ENCODE measurements at regions not wholly inside any gene's neighbourhood (a gene's known extent, or its start where the extent isn't known, plus 50 kb on each side); places are given as distances from the start of the nearest gene placed in this dataset.

DNA sequence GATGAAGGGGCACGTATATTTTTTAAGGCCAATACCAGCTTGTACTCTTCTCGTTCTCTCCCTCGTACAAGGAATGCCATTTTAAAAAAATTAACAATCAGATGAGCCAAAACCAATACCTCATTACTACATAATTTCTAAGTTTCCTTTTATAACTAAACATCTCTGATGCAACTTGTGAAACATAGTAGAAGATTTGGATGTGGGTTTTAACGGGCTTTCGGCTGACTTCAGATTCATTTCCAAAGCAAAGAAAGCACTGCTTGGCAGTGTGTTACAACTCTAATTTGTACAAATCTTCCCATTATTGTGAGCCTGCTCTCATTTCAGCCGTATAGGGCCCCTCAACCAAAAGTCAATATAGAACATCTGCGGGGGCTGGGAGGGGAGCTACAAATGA, 99.1 kb upstream of the TMCC3 start:
- DNase-seq = no peak

DNA sequence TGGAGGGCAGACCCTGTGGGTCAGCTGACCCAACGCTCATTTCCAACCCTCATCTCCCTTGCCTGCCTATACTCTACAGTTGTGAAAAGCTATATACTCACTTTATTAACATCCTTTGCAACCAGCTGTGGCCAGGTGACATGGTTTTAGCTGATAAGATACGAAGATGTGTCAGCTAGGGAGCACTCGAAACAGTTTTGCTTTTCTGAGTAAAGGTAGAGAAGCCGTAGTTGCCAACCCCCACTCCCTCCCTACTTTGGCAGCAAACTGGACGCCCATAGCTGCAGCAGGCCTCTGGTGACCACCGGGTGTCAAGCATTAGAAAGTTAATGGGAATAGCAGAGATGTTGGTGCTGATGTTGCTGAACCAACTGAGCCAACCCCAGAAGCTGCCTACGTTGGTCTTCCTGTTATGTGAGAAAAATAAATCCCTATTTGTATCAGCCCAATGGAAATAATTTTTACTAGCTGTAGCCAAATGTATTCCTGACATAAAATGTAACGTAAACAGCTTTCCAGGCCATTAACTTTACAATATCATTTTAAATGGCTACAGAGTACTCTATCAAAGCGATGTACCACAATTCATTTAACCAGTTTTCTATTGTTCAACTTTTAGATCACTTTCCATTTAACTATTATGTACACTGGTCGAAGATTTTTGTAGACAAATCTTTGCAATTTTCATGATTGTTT, 98.5 kb upstream of the TMCC3 start:
- DNase-seq = no peak

DNA sequence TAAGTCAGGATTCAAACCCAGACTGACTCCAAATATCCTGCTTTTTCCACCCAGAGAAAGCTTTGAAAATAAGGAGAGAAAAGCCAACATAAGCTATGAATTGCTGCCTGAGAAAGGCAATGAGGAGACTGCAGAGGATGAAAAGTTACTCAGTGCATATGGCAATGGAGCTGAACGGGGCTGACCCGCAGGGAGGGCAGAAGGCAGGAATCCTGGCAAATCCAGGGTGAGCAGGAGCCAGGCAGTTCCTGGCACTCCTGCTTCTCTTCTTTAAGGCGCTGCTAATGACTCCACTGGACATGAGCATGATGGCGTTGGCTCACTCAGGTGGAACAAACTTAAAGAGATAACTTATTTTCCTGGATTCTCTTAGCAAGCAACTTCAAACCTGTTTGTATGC, 95.2 kb upstream of the TMCC3 start:
- no peak for DNase-seq

DNA sequence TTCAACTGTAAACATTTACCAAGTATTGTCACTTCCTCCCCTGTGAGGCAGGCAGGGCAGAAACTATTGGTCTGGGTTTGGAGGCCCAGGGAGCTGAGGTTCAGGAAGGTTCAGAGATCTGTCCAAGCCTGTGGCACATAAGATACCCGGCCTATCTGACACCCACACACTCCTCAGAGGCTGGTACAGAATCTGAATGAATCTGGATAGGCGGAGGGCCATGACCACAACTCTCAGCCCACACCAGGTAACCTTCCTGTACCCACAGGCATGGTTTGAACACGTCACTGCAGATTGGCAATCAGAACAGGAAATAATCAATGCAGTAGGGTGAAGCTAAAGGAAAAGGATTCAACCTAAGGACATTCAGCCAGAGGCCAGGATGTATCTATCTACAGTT, 92.8 kb upstream of the TMCC3 start:
- no peak for DNase-seq

DNA sequence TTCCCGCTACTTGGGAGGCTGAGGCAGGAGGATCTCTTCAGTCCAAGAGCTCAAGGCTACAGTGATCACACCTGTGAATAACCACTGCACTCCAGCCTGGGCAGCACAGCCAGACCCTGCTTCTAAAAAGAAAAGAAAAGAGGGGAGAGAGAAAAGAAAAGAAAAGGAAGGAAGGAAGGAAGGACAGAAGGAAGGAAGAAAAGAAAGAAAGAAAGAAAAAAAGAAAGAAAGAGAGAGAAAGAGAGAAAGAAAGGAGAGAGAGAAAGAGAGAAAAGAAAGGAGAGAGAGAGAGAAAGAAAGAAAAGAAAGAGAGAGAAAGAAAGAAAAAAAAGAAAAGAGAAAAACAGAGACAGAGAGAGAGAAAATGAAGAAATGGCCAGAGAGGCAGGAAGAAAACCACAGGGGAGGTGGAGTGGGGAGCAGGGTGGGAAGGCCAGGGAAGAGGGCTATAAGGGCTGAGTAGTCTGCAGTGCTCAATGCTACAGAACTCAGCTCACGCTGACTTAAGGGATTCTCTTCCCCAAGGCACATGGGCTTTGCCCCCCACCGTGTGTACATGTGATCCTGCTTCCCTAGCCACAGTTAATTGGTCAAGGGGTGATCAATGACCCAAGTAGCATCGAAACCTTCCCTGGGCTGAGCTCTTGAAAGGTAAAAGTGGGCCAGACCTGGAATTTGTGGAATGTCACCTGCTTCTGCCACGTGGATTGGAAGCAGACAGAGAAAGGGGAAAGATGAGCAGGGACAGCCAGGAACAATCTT, 90.4 kb upstream of the TMCC3 start:
- DNase-seq = no peak

DNA sequence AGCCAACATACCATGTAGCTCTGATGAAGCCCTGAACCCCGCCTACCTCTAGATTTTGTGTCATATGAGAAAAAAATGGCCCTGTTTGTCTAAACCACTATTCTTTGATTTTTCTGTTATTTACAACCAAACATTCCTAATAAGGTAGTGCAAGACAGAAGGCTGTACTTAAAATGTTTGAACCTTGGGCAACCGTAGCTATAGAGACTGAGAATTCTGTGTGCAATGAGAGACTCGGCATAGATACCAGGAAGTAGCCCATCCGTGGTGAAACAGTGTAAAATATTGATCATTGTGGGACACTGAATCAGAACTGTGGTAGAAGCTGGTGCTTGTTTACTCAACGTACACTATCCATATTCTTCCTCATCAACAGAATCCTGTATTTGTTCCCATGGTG, 86.5 kb upstream of the TMCC3 start:
- no peak for DNase-seq

DNA sequence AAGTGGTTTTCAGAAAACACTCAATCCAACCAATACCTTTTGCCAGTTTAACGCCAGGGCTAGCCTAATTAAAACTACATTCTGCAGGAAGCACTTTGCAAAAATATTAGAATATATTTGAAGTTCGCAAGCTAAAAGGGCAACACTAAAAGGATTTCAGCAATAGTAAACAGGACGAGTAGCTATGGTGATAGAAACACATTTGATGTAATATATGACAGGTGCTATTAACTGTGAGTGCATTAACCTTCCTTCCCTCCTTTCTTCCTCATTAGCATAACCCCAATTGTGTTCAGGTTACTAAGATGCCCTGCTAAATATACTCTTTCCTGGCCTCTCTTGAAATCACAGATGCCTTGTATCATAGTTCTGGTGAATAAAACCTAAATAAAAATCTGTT, 85.6 kb upstream of the TMCC3 start:
- no peak for DNase-seq

DNA sequence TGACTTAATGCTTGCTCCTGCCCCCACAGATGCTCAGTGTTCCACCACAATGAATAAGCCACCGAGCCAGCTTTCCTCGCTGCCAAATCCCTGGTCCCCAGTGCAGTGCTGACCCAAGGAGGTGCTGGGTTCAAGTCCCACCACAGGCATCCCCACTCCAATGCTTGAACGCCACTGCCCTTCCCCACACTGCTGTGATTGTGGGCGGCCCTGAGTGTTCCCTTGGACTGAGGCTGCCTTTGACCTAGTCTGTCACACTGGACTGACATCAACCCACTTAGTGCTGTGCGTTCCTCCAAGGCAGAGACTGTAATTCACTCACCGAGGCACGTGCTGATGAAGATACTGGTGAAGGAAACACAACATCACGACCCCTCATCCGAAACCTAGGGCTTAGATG, 83.4 kb upstream of the TMCC3 start:
- no peak for DNase-seq

DNA sequence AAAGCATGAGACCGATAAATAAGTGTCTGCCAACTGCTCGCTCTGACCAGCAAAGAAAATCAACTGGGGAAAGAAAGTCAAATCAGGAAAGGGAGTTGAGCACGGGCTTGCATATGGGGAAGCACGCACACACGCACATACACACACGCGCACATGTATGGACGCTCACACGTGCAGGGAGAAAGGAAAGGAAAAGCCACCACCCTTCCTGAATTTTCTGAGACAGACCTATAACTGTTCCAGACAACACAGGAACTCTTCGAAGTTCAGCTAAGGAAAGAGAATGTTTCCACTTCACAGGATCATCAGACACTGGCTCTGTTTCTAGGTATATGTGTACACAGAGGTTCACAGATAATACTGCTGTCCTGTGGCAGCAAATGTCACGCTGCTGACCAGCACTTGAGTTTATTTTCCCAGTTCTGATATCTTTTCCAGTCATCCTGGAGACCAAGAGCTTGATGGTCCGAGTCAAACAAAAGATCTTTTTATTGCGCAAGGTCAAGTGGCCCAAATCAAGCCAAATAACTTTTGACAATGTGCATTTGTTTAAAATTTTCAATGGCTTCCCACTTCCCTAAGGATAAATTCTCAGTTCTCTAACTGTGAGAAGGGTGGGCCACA, 82.1 kb upstream of the TMCC3 start:
- DNase-seq = no peak

DNA sequence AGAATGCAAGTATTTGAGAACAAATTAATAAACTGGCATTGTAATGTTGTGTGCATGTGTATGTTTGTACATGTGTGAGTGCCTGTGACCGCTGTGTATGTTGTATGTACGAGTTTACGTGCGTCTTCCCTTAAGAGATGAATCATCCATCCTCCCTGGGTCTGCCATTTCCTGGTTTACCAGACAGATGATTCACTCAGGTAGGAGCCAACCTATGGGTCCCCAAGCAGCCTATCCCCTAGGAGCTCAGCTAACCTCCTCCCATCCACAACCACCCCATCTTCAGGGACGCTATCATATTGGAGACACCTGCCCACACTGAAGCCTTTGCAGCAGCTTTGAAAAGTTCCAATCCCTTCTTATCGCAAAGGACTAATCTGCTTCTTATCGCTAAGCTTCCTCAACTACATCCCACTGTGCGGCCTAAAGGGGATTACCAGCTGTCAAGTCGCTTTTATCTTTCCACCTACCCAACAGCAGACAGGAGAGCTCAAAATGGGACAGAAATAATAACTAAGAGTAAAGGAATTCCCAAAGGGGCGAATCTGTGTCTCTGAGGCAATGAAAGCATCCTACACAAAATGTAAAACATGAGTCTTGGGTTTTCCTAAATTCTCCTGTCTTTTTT, 81.5 kb upstream of the TMCC3 start:
- DNase-seq = no peak

DNA sequence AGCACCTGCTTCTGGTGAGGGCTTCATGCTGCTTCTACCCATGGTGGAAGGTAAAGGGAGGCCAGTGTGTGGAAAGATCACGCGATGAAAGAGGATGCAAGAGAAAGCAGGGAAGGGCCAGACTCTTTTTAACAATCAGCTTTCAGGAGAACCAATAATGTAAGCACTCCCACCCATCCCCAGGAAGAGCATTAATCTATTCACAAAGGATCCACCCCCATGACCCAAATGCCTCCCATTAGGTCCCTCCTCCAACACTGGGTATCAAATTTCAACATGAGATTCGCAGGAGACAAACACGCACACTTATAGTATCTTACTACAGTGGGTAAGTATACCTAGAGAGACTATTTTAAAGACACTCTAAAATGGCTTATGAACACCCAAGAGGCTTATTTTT, 80.5 kb upstream of the TMCC3 start:
- DNase-seq = no peak

DNA sequence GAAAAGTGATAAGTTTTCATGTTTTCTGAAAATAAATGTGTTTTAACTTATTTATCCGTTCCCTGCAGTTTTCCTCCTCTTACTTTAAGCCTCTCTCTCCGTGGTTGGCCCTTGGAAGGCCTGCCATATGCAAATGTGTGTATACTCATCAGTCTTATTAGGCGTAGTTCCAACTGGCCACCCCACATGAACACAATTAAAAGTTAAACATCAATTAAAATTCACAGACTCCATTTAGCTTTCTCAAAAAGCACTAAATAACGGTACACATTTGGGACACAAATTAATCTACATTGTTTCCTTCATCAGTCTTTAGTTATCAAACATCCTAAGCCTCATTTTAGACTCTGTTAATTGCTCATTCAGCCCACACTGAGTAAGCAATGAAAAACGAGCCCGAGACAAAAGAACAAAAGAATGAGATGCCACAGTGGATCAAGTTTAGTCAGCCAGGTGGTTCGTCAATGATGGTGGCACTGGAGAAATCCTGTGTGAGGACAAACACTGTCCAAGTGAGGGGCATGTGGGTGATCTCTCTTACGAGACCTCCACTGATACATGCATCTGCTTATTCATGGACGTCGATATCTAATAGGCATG, 76.0 kb upstream of the TMCC3 start:
- DNase-seq = no peak

DNA sequence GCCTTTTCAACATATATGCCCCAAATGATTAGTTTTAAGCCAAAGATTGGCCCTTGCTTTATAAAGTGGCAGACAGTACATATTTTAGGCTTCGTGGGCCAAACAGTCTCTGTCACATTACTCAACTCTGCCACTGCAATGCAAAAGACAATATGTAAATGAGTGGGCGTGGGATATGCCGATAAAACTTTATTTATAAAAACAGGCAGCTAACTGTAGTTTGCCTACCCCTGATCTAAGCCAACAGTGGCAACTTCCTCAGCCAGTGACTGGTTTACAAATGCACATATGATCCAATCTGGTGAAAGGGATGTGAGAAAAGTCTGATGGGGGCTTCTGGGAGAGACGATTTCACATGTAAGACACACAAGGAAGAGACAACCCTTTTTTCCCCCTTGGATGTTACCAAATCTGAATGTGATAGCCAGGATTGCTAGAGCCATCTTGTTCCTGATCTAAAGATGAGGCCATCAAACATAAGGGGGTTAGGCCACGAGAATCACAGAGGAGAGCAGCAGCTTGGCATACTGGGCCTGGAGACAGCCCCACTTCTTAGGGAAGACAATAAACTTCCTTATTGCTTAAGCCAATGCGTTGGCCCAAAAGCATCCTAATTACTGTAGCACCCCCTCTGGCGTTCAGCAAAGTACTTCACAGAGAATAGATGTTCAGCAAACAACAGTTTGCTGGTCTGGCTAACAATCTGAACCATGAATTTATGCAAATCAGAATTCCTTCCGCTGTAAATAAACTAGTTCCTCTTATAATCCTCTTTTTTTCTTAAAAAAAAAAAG, 75.2 kb upstream of the TMCC3 start:
- peak; percentile 21 for DNase-seq

DNA sequence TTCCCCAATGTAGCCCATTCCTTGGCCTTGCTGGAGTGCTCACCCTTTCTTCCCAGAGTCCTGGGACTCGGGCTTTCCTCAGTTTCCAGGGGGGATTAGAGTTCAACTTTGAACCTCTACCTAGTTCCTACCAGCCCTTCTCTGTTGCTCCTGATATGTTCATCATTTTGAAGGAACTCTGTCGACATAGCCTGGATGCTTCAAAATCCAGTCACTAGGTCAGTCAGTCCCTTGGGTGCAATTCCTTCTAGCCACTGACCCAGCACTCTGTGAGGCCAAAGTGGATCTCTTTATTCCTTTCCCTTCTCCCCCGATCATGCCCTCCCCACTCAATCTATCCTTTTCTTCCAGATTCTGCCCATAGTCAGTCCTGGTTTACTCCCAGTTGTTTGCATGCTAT, 72.3 kb upstream of the TMCC3 start:
- DNase-seq = no peak

DNA sequence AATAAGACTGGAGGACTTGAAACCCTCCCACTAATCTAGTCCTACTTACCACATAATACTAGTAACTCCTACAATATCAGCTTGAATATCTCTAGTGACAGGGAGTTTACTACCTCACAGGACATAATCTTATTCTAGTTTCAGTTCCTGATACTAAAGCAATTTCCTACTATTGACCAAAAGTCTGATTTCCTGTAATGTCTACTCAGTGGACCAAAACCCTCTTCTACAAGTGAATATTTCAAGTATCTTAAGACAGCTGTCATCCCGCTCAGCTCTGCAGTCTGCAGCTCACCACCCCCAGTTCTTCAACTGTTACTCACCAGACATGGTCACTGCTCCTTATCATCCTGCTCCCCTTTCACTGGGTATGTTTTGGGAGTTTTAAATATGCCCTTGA, 70.8 kb upstream of the TMCC3 start:
- DNase-seq = no peak

DNA sequence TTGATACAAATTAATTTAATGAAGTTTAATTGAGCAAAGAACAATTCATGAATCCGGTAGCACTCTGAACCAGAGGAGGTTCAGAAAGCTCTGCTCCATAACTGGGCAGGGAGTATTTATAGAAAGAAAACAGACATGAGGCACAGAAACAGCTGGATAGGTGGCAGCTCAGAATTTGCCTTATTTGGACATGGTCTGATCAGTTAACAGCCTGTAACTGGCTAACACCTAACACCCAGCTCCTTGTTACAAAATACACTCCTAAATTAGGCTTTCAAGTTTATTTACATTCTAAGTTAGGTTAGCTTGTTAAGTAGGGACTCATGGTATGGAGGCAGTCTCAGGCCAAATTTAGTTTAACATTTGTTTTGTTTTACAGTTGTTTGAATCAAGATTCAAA, 67.8 kb upstream of the TMCC3 start:
- no peak for DNase-seq

DNA sequence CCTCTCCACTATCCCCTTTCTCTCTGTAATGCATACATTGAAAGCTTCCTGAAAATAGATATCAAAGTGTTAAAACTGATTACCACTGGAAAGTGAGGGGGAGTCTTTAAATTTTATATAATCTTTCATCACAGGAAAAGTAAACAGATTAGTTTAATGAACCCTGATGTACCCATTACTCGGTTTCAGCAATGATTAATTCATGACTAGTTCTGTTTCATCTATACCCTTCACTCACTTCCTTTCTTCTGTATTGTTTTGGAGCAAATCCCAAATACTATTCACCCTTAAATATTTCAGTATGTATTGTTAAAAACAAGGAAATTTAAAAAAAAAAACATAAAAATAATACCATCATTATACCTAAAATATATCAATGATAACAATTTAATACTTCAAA, 67.3 kb upstream of the TMCC3 start:
- DNase-seq = no peak

DNA sequence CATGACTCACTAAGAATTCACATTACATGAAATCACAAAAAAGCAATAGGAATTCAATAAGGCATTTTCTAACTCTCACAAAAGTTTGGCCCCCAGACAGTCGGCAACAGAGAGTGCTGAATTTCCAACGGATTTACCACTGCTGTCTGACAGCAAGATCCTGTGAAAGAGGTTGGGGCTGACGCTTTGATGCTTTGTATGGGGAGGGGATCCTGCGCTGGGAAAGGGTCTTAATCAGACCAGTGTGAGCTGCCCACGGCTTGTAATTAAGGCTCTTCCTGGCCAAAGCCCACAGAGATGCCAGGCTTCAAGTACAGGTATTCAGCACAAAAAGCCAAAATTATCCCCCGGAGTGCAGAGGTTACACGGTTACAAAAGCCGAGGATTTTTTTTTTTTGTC, 66.8 kb upstream of the TMCC3 start:
- peak; percentile 9 for DNase-seq

DNA sequence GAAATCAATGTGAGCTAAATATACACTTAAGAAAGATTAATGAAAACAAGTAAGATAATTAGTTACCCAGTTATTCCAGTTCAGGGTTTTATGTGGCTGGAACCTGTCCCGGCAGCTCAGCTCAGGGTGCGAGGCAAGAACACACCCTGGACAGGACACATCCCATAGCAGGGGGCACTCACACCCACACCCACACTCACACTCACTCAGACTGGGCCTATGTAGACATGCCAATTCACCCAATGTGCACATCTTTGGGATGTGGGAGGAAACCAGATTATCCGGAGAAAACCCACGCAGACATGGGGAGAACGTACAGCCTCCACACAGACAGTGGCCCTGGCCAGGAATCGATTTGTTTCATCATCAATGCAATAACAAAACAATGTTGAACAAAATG, 66.0 kb upstream of the TMCC3 start:
- no peak for DNase-seq

DNA sequence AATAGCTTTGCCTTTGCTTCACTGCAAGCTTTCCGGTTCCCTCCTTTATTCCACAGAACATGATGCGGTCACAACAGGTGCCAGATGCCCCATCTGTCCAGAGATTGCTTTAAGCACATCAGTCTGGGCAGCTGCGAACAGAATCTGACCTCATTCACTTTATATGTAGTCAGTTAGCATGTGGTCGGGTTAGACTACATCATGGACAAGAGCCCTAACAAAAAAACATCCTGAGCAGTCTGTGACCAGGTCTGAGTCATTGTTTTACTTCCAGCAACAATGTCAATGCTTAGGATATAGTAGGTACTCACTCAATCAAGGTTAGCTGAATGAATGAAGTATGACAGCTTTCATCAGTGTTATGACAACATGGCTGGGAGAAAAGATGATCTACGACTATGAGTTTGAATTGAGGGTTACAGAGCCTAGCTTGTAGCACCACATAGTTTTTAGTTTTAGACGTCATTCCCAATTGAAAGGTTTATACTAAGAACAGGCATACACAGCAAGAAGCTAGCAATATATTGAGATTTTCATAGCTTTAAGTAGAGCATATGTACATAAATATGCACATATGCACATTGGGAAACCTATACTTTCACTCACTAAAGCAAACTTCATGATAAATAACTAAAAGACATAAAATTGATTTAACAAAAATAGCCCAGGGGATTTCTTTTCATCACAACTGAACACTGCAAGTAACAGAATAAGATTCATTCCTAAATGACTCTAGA, 64.2 kb upstream of the TMCC3 start:
- peak; percentile 53 for DNase-seq

DNA sequence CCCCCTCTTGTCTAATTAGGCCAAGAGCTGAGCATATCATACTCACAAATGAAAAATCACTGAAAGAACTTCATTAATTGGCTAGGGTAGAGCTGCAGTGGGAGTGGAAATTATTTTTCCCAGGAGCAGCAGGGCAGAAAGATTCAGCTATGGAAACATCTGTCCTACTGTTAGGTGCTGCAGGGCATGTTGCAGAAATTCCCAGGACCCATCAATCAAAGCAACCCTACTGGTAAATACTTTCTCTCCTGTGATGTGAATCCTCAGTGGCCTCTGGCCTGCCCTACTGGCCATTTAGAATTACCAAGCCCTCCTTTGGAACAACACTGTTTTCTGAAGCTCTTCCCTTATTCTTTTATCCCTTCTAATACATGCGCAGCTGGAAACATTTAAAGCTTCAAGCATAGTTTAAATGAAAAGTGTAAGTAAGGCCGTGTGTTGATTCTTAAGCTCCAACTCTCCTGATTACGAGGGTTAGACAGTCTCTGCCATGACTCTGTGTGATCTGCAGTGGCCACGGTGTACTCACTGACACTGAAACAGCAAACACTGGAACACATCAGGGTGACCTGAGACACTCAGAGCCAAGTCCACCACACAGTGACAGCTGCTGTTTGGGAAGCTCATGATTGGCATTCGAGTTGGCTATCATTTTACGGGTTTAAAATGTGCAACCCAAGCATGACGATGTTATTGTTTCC, 62.6 kb upstream of the TMCC3 start:
- DNase-seq = no peak
